ENCODE measurements at regions not wholly inside any gene's neighbourhood (a gene's known extent, or its start where the extent isn't known, plus 50 kb on each side); places are given as distances from the start of the nearest gene placed in this dataset.

GRCh38 chr1:102566182-102566581, 542.1 kb downstream of the COL11A1 start:
- no peak for DNase-seq
- Mint-ChIP-seq H3K27ac (ENCODE audit: unreplicated experiment) (no peak overlapping the region), H3K4me1 (ENCODE audit: low read depth, unreplicated experiment) (peaks cover 3% of the 10 kb centered on the region)

GRCh38 chr1:102562380-102562779, 545.9 kb downstream of the COL11A1 start:
- Mint-ChIP-seq H3K4me1 (ENCODE audit: low read depth, unreplicated experiment) (no peaks in the 10 kb centered on the region), H3K36me3 (ENCODE audit: unreplicated experiment) (no peaks in the 10 kb centered on the region), H3K27me3 (ENCODE audit: unreplicated experiment) (no peaks in the 10 kb centered on the region), H3K4me3 (ENCODE audit: unreplicated experiment) (no peak overlapping the region), H3K27ac (ENCODE audit: unreplicated experiment) (no peak overlapping the region), H3K9me3 (ENCODE audit: unreplicated experiment) (peaks cover 2% of the 10 kb centered on the region)
- DNase-seq, result no peak
- no peak for TF ChIP-seq CTCF (IDR thresholded peaks at IDR 0.05; ENCODE audit: partially characterized antibody, unreplicated experiment)

More at GRCh38 chr1:102566182-102566581, 542.1 kb downstream of the COL11A1 start:
- Mint-ChIP-seq H3K4me3 (ENCODE audit: unreplicated experiment) (no peak overlapping the region), H3K27me3 (ENCODE audit: unreplicated experiment) (no peaks in the 10 kb centered on the region), H3K9me3 (ENCODE audit: unreplicated experiment) (peaks cover 2% of the 10 kb centered on the region), H3K36me3 (ENCODE audit: unreplicated experiment) (no peaks in the 10 kb centered on the region)
- no peak for TF ChIP-seq CTCF (IDR thresholded peaks at IDR 0.05; ENCODE audit: partially characterized antibody, unreplicated experiment)

- Mint-ChIP-seq H3K27ac (ENCODE audit: unreplicated experiment) (no peak overlapping the region), H3K27me3 (ENCODE audit: unreplicated experiment) (no peaks in the 10 kb centered on the region), H3K9me3 (ENCODE audit: unreplicated experiment) (peaks cover 8% of the 10 kb centered on the region), H3K4me3 (ENCODE audit: unreplicated experiment) (no peak overlapping the region), H3K36me3 (ENCODE audit: unreplicated experiment) (peaks cover 7% of the 10 kb centered on the region), H3K4me1 (ENCODE audit: low read depth, unreplicated experiment) (no peaks in the 10 kb centered on the region)
- peak; percentile 17 for TF ChIP-seq CTCF (IDR thresholded peaks at IDR 0.05; ENCODE audit: partially characterized antibody, unreplicated experiment)
- DNase-seq, result peak; percentile 12
Measured at GRCh38 chr1:102550729-102551384, 554.1 kb upstream of the OLFM3 start.

- Mint-ChIP-seq H3K36me3 (ENCODE audit: unreplicated experiment) (no peaks in the 10 kb centered on the region), H3K9me3 (ENCODE audit: unreplicated experiment) (no peaks in the 10 kb centered on the region), H3K27me3 (ENCODE audit: unreplicated experiment) (no peaks in the 10 kb centered on the region), H3K27ac (ENCODE audit: unreplicated experiment) (no peak overlapping the region), H3K4me3 (ENCODE audit: unreplicated experiment) (no peak overlapping the region), H3K4me1 (ENCODE audit: low read depth, unreplicated experiment) (no peaks in the 10 kb centered on the region)
- DNase-seq, result no peak
- no peak for TF ChIP-seq CTCF (IDR thresholded peaks at IDR 0.05; ENCODE audit: partially characterized antibody, unreplicated experiment)
Measured at GRCh38 chr1:102546251-102546650, 549.5 kb upstream of the OLFM3 start.

- Mint-ChIP-seq H3K4me3 (ENCODE audit: unreplicated experiment) (no peak overlapping the region), H3K27ac (ENCODE audit: unreplicated experiment) (no peak overlapping the region), H3K4me1 (ENCODE audit: low read depth, unreplicated experiment) (peaks cover 3% of the 10 kb centered on the region), H3K27me3 (ENCODE audit: unreplicated experiment) (peaks cover 2% of the 10 kb centered on the region), H3K36me3 (ENCODE audit: unreplicated experiment) (no peaks in the 10 kb centered on the region), H3K9me3 (ENCODE audit: unreplicated experiment) (no peaks in the 10 kb centered on the region)
- no peak for DNase-seq
- TF ChIP-seq CTCF (IDR thresholded peaks at IDR 0.05; ENCODE audit: partially characterized antibody, unreplicated experiment), result no peak
Measured at GRCh38 chr1:102535829-102536505, 539.2 kb upstream of the OLFM3 start.
